Muscle of arm (tissue), 1 donor: ENCODE measurements at regions not wholly inside any gene's neighbourhood (a gene's known extent, or its start where the extent isn't known, plus 50 kb on each side); places are given as distances from the start of the nearest gene placed in this dataset.
"Not testable (repeated sequence)": the region's sequence is repeated elsewhere in the genome, so short reads cannot be mapped to it uniquely, and the experiment has no call there.

ENCODE experiments used
- DNase-seq: peaks from one replicate; pipeline ENCODE4 v3.0.0-alpha.2; 2013

GRCh38 chr6:165008971-165009370, 300.4 kb downstream of the C6orf118 start:
- no peak for DNase-seq

GRCh38 chr6:165002866-165003265, 306.5 kb downstream of the C6orf118 start:
- DNase-seq = no peak

GRCh38 chr6:165002358-165002757, 307.0 kb downstream of the C6orf118 start:
- DNase-seq = no peak

GRCh38 chr6:165001502-165002157, 307.8 kb downstream of the C6orf118 start:
- DNase-seq = no peak

- DNase-seq = no peak
These were observed 311.1 kb downstream of the C6orf118 start for GRCh38 chr6:164998297-164998696.

GRCh38 chr6:164996838-164997237, 312.6 kb downstream of the C6orf118 start:
- no peak for DNase-seq

- DNase-seq = no peak
These were observed 317.8 kb downstream of the C6orf118 start for GRCh38 chr6:164991573-164991972.

- no peak for DNase-seq
These were observed 318.5 kb downstream of the C6orf118 start for GRCh38 chr6:164990901-164991300.

GRCh38 chr6:164982389-164982788, 327.0 kb downstream of the C6orf118 start:
- DNase-seq = no peak

GRCh38 chr6:164967102-164967501, 342.3 kb downstream of the C6orf118 start:
- DNase-seq = no peak

GRCh38 chr6:164962805-164963204, 346.6 kb downstream of the C6orf118 start:
- DNase-seq = no peak

- DNase-seq = no peak
These were observed 362.2 kb downstream of the C6orf118 start for GRCh38 chr6:164947164-164947563.

- DNase-seq = no peak
These were observed 367.1 kb downstream of the C6orf118 start for GRCh38 chr6:164942271-164942670.

- not testable (repeated sequence) for DNase-seq
These were observed 376.1 kb downstream of the C6orf118 start for GRCh38 chr6:164933238-164933794.

GRCh38 chr6:164929408-164929977, 379.9 kb downstream of the C6orf118 start:
- DNase-seq = no peak

- no peak for DNase-seq
These were observed 380.5 kb downstream of the C6orf118 start for GRCh38 chr6:164928728-164929407.

GRCh38 chr6:164928057-164928727, 381.2 kb downstream of the C6orf118 start:
- no peak for DNase-seq

- DNase-seq = peak; percentile 81
These were observed 381.9 kb downstream of the C6orf118 start for GRCh38 chr6:164927288-164928056.

- DNase-seq = no peak
These were observed 382.7 kb downstream of the C6orf118 start for GRCh38 chr6:164926686-164927085.

- DNase-seq = no peak
These were observed 383.5 kb downstream of the C6orf118 start for GRCh38 chr6:164925681-164926530.

- DNase-seq = no peak
These were observed 384.7 kb downstream of the C6orf118 start for GRCh38 chr6:164924674-164925073.
